ENCODE measurements at regions not wholly inside any gene's neighbourhood (a gene's known extent, or its start where the extent isn't known, plus 50 kb on each side); places are given as distances from the start of the nearest gene placed in this dataset.

GRCh38 chr1:58430421-58431275 lies 115.9 kb downstream of the OMA1 start:
- DNase-seq (ENCODE audit: low spot score): peak; percentile 26

DNA sequence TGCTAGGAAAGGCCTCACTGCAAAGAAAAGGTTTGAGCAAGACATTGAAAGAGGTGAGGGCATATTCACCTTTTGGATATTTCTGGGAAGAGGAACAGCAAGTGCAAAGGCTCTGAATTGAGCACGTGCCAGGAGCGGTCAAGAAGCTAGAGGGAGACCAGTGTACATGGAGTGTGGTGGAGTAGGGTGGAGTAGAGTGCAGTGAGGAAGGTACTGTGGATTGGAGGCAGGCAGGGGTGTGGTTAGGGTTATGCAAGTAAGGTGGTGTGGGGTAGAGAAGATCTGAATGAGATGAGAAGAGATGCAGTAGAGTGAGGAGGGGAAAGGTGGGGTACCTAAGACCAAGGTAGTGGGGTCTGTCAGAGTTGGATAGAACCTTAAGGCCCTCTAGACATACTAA lies 119.6 kb downstream of the OMA1 start:
- no peak for DNase-seq (ENCODE audit: low spot score)

GRCh38 chr1:58422436-58422835 lies 124.1 kb downstream of the OMA1 start:
- no peak for DNase-seq (ENCODE audit: low spot score)

GRCh38 chr1:58418283-58419228 lies 128.0 kb downstream of the OMA1 start:
- DNase-seq (ENCODE audit: low spot score): no peak

GRCh38 chr1:58412071-58412580 lies 134.4 kb downstream of the OMA1 start:
- peak; percentile 71 for DNase-seq (ENCODE audit: low spot score)

GRCh38 chr1:58409890-58410289 lies 136.6 kb downstream of the OMA1 start:
- DNase-seq (ENCODE audit: low spot score): peak; percentile 44

DNA sequence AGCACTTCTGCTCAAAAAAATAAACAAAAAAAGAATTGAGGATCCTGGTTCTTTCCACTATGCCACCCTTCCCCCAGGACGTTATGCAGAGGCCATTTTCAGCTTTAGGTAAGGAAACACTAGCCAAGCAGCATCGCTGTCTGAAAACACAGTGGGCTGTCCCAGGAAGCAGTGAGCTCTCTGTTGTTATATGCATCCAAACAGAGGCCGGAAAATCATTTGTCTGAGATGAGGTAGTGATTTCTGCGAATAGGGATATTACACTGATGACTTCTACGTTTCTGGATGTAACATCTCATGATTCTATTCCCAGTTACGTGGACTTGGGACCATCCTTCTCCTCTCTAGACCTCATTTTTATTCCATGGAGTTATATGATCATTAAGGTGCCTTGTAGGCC lies 137.2 kb downstream of the OMA1 start:
- no peak for DNase-seq (ENCODE audit: low spot score)

- DNase-seq (ENCODE audit: low spot score): no peak
Measured at GRCh38 chr1:58406301-58407071, 140.0 kb downstream of the OMA1 start.

- DNase-seq (ENCODE audit: low spot score): no peak
Measured at GRCh38 chr1:58405660-58406059, 140.9 kb downstream of the OMA1 start.

GRCh38 chr1:58403894-58404293 lies 142.6 kb downstream of the OMA1 start:
- DNase-seq (ENCODE audit: low spot score): no peak

DNA sequence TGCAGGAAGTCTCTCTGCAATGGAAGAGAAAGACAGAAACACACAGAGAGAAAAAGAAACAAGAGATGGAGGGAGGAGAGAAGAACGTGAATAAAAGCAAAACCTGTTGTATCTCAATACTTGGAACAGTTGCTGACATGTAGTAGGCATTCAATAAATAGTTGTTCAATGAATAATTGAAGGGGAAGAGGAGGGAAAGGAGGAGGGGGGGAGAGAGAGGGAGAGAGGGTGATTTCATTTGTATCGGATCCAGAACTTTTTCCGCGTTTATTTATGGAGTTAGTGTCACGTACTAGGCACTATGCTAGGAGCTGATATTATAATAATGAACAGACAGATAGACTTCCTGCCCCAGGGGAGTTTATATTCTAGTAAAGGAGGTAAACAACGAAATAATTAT lies 144.1 kb downstream of the OMA1 start:
- no peak for DNase-seq (ENCODE audit: low spot score)

GRCh38 chr1:58401991-58402390 lies 144.5 kb downstream of the OMA1 start:
- DNase-seq (ENCODE audit: low spot score): peak; percentile 27

GRCh38 chr1:58399176-58399575 lies 147.3 kb downstream of the OMA1 start:
- no peak for DNase-seq (ENCODE audit: low spot score)

- no peak for DNase-seq (ENCODE audit: low spot score)
Measured at GRCh38 chr1:58398714-58399113, 147.8 kb downstream of the OMA1 start.

GRCh38 chr1:58397187-58397820 lies 149.2 kb downstream of the OMA1 start:
- DNase-seq (ENCODE audit: low spot score): peak; percentile 88

DNA sequence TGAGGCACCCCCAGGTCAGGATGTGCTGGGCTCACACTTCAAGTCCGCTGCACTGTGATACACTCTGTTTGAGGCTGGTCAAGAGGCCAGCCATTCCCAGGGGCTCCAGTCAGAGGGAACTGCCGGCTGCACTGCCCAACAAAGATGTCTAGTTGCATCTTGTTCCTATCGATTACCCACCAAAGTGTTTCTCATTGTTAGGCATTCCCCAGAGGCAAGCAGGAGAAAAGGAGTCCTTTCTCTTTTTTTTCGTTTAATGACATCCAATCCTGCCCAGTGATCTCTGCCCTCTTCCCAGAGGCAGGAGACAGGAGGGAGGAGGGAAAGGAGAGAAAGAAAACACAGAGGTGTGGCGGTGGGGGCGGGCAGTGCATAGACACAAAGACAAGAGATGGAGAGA lies 150.4 kb downstream of the OMA1 start:
- no peak for DNase-seq (ENCODE audit: low spot score)

GRCh38 chr1:58395355-58395754 lies 151.2 kb downstream of the OMA1 start:
- peak; percentile 86 for DNase-seq (ENCODE audit: low spot score)

- DNase-seq (ENCODE audit: low spot score): no peak
Measured at GRCh38 chr1:58392083-58392482, 154.4 kb downstream of the OMA1 start.

- no peak for DNase-seq (ENCODE audit: low spot score)
Measured at GRCh38 chr1:58391514-58391913, 155.0 kb downstream of the OMA1 start.

- DNase-seq (ENCODE audit: low spot score): no peak
Measured at GRCh38 chr1:58391056-58391455, 155.5 kb downstream of the OMA1 start.

DNA sequence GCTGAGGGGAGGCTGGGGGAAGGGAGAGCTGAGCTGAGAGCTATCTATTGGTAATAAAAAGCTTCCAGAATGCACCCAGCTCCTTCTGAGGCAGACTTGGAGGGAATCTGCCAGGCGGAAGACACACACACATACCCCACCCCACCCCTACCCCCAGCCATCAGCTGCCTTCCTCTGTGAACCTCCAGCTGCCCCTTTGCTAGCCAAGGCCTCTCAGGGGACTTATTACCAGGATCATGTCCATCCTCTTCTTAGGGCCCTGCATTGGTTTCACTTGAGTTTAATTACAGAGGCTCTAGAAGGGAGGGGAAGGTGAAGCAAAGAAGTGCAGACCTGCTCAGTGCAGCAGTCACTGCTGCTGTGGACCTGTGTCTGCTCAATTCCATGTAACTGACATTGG lies 156.4 kb downstream of the OMA1 start:
- no peak for DNase-seq (ENCODE audit: low spot score)
